HG03066 (cell line): ENCODE measurements at regions not wholly inside any gene's neighbourhood (a gene's known extent, or its start where the extent isn't known, plus 50 kb on each side); places are given as distances from the start of the nearest gene placed in this dataset.
"Not testable (repeated sequence)": the region's sequence is repeated elsewhere in the genome, so short reads cannot be mapped to it uniquely, and the experiment has no call there.

ENCODE experiments used
- ATAC-seq: cut with Tn5 transposase; IDR thresholded peaks from one replicate; pipeline ENCODE4 v1.9.1; 2021; ENCODE audit warnings: low read depth; ENCODE audit not compliant: unreplicated experiment

DNA sequence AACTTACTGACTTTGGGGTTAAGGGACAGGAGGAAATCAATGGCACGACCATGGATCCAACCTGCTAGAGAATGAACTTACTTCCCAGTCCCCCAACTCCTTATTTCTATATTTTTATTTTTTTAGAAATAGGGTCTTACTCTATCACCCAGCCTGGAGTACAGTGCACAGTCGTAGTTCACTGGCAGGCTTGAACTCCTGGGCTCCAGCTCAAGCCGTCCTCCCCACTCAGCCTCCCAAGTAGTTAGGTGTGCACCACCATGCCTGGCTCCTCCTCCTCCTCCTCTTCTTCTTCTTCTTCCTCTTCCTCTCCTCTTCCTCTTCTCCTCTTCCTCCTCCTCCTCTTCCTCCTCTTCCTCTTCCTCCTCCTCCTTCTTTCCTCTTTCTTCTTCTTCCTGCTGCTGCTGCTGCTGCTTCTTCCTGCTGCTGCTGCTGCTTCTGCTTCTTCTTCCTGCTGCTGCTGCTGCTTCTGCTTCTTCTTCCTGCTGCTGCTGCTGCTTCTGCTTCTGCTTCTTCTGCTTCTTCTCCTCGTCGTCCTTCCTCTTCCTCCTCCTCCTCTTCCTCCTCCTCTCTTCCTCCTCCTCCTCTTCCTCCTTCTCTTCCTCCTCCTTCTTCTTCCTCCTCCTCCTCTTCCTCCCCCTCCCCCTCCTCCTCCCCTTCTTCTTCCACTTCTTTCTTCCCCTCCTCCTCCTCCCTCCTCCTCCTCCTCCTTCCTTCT, 390.1 kb upstream of the RGS6 start:
- no peak for ATAC-seq

GRCh38 chr14:71549421-71550050, 382.7 kb upstream of the RGS6 start:
- no peak for ATAC-seq

DNA sequence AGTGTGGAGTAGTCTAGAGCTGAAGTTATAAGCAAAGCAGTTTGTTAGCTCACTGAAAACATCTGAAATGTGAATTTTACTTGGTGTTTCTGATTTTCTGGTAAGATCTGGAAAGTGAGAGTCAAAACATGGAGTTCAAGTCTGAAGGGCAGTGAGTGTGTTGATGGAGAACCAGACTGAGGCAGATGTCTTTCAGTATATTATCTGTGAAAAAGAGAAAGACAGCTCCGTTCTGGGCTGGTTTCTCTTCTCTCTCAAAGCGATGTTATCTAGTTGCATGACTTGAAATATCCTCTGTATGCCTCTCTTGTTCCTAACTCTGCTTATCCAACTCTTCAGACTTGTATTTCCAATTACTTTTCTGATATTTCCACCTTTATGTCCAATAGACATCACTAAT, 381.9 kb upstream of the RGS6 start:
- ATAC-seq, result no peak

GRCh38 chr14:71551291-71551950, 380.8 kb upstream of the RGS6 start:
- no peak for ATAC-seq

GRCh38 chr14:71552809-71553208, 379.4 kb upstream of the RGS6 start:
- no peak for ATAC-seq

DNA sequence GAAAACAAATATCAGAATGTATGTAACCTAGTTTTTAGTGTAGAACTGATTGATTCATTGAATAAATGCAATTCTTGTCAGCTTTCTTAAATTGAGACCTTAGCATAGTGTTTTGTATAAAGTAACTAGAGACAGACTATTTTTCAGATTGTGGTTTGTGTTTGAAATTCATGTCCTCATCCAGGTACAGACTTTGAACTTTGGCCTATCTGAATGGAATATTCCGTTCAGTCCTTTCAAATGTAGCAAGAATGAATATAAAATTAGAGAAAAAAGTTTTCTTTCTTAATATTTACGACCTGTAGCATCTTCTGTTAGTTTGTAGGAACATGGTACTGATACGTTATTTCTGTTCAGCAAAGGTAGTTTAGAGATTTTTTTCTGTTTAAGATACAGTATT, 378.4 kb upstream of the RGS6 start:
- ATAC-seq, result no peak

- no peak for ATAC-seq
These were observed 377.9 kb upstream of the RGS6 start for GRCh38 chr14:71554323-71554722.

DNA sequence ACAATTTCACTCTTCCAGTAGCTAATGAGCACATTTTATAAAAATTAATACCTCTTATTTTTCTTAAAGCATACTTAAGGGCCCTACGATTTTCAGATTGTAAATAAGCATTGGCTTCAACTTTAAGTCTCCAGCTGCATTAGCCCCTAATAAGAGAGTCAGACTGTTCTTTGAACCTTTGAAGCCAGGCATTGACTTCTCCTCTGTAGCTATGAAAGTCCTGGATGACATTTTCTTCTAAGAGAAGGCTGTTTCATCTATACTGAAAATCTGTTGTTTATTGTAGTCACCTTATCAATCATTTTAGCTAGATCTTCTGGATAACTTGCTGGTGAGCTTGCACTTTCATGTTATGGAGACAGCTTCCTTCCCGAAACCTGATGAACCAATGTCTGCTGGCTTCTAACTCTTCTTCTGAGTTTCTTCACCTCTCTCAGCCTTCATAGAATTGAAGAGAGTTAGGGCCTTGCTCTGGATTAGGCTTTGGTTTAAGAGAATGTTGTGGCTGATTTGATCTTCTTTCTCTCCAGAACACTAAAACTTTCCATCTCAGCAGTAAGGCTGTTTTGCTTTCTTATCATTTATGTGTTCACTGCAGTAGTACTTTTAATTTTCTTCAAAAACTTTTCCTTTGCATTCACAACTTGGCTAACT, 377.1 kb upstream of the RGS6 start:
- peak; percentile 19 for ATAC-seq

DNA sequence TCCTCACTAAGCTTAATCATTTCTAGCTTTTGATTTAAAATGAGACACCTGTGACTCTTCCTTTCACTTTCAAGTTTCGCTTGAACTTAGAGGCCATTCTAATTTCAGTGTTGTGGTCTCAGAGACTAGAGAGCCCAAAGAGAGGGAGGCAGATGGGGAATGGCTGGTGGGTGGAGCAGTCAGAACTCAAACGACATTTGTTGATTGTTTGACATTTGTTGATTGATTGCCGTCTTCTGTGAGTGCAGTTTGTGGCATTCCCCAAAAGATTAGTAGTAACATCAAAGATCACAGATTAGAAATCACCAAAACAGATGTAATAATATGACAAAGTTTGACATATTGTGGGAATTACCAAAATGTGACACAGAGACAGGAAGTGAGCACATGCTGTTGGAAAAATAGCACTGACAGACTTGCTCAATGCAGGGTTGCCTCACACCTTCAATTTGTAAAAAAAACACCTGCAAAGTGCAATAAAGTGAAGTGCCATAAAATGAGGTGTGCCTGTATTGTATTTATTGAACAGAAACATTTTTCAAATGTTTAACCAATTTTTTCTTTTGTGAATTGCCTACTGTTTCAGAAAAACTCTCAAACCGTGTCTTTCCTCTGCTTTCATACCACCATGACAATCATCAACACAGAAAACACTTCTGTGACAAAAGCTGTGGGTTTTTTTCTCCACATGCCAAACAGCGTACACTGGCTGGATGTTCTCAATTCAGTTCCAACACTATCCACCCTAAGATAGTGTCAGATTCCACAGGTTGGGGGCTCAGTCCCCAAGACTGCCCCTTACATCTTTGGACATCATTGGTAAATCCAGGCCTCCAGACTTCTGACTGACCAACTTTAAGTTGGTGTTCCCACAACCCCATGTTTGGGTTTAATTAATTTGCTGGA, 376.3 kb upstream of the RGS6 start:
- ATAC-seq, result peak; percentile 81

DNA sequence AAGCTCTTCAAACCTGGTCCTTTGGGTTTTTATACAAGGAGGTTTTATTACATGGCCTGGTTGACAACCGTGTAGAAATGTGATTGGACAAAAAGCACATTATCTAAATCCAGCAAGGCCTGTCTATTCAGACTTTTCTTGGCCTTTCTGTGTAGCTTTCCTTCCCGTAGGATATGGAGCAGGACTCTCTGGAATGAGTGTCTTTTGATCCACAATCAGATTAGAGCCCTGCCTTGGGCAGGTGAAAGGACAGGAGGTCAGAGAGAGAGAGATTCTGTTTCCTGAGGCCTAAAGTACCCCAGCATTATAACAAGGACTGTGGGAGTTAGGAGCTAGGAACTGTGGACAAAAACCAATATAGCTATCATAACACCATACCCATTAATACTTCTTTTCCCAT, 375.5 kb upstream of the RGS6 start:
- no peak for ATAC-seq

- ATAC-seq, result no peak
These were observed 374.9 kb upstream of the RGS6 start for GRCh38 chr14:71557351-71557750.

- ATAC-seq, result not testable (repeated sequence)
These were observed 373.3 kb upstream of the RGS6 start for GRCh38 chr14:71558943-71559342.

DNA sequence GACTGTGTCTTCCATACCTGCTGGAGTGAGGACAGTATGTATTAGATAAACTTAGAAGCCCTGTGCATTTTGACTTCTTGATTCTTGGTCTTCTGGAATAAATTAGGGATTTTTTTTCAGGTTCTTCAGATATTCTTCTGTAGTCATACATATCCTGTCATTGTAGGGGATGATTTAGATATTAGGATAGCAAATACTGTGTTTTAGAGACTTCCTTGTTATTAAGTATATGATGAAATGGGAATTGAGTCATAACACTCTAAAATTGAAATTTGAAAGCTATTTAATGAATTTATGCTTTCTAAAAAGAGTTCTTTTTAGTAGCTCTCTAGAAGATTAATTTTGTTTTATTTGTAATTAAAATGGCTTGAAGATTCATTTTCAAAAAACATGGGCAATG, 371.5 kb upstream of the RGS6 start:
- ATAC-seq, result no peak

- no peak for ATAC-seq
These were observed 368.6 kb upstream of the RGS6 start for GRCh38 chr14:71563492-71564153.

GRCh38 chr14:71566276-71566675, 366.0 kb upstream of the RGS6 start:
- no peak for ATAC-seq

DNA sequence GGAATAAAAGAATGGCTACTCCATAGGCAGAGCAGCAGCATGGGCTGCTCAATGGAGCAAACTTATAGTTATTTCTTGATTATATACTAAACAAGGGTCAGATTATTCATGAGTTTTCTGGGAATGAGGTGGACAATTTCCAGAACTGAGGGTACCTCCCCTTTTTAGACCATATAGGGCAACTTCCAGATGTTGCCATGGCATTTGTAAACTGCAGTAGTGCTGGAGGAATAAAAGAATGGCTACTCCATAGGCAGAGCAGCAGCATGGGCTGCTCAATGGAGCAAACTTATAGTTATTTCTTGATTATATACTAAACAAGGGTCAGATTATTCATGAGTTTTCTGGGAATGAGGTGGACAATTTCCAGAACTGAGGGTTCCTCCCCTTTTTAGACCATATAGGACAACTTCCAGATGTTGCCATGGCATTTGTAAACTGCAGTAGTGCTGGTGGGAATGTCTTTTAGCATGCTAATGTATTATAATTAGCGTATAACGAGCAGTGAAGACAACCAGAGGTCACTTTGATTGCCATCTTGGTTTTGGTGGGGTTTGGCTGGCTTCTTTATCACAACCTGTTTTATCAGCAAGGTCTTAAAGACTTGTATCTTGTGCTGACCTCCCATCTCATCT, 364.6 kb upstream of the RGS6 start:
- not testable (repeated sequence) for ATAC-seq

GRCh38 chr14:71574976-71575375, 357.3 kb upstream of the RGS6 start:
- no peak for ATAC-seq

DNA sequence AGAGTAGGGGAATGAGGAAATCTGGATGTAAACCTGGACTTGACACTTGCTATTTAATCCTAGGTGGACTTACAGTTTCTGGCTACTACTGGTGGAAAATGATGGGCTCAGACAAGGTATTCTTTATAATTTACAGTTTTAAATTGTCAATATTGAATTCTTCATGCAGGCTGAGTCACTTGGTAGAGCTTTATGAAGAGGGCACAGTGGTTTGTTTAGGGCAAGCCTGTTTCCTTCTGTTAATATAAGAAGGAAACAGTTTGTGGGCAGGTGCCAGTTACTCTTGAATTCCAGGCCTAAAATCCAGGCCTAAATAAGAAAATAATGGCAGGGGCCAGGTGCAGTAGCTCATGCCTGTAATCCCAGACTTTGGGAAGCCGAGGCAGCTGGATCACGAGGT, 355.8 kb upstream of the RGS6 start:
- ATAC-seq, result no peak

DNA sequence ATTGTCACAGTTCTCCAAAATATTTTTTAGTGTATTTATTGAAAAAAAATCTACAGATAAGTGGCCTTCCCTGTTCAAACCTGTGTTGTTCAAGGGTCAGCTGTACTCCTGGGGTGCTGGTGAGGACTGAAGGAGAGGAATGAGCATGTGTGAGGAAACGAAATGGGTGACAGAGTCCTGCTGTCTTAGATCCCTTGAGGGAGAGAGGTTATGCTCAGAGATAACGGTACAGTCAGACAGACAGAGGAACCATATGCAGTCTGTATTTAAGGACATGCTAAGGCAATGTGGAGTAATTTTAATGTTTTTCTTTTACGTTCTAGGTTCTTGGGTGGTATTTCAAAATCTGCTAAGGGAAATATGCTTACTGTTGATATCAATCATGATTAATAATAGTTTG, 352.9 kb upstream of the RGS6 start:
- no peak for ATAC-seq
